ENCODE measurements at regions not wholly inside any gene's neighbourhood (a gene's known extent, or its start where the extent isn't known, plus 50 kb on each side); places are given as distances from the start of the nearest gene placed in this dataset.
"Not testable (repeated sequence)": the region's sequence is repeated elsewhere in the genome, so short reads cannot be mapped to it uniquely, and the experiment has no call there.

GRCh38 chr9:16052757-16053530, 500.1 kb downstream of the CCDC171 start:
- peak; percentile 71 for DNase-seq (ENCODE audit: low spot score)

- no peak for DNase-seq (ENCODE audit: low spot score)
Measured at GRCh38 chr9:16057541-16057940, 504.7 kb downstream of the CCDC171 start.

- DNase-seq (ENCODE audit: low spot score) = no peak
Measured at GRCh38 chr9:16058131-16058549, 505.3 kb downstream of the CCDC171 start.

GRCh38 chr9:16060436-16061129, 507.7 kb downstream of the CCDC171 start:
- DNase-seq (ENCODE audit: low spot score) = no peak

GRCh38 chr9:16062542-16063240, 509.8 kb downstream of the CCDC171 start:
- DNase-seq (ENCODE audit: low spot score) = no peak

- no peak for DNase-seq (ENCODE audit: low spot score)
Measured at GRCh38 chr9:16063241-16063591, 510.4 kb downstream of the CCDC171 start.

- no peak for DNase-seq (ENCODE audit: low spot score)
Measured at GRCh38 chr9:16064771-16065170, 511.9 kb downstream of the CCDC171 start.

- DNase-seq (ENCODE audit: low spot score) = not testable (repeated sequence)
Measured at GRCh38 chr9:16066201-16066600, 513.4 kb downstream of the CCDC171 start.

- DNase-seq (ENCODE audit: low spot score) = no peak
Measured at GRCh38 chr9:16068476-16068875, 515.6 kb downstream of the CCDC171 start.

- DNase-seq (ENCODE audit: low spot score) = no peak
Measured at GRCh38 chr9:16069249-16069648, 516.4 kb downstream of the CCDC171 start.

GRCh38 chr9:16069671-16070454, 517.0 kb downstream of the CCDC171 start:
- peak; percentile 35 for DNase-seq (ENCODE audit: low spot score)

- no peak for DNase-seq (ENCODE audit: low spot score)
Measured at GRCh38 chr9:16070455-16071145, 517.8 kb downstream of the CCDC171 start.

- no peak for DNase-seq (ENCODE audit: low spot score)
Measured at GRCh38 chr9:16071400-16071799, 518.6 kb downstream of the CCDC171 start.

GRCh38 chr9:16074963-16075362, 522.1 kb downstream of the CCDC171 start:
- DNase-seq (ENCODE audit: low spot score) = peak; percentile 77

GRCh38 chr9:16075696-16076095, 522.9 kb downstream of the CCDC171 start:
- DNase-seq (ENCODE audit: low spot score) = no peak

- no peak for DNase-seq (ENCODE audit: low spot score)
Measured at GRCh38 chr9:16076511-16076910, 523.7 kb downstream of the CCDC171 start.

- DNase-seq (ENCODE audit: low spot score) = no peak
Measured at GRCh38 chr9:16082796-16083195, 530.0 kb downstream of the CCDC171 start.

GRCh38 chr9:16085167-16085726, 532.4 kb downstream of the CCDC171 start:
- no peak for DNase-seq (ENCODE audit: low spot score)

- DNase-seq (ENCODE audit: low spot score) = no peak
Measured at GRCh38 chr9:16090907-16091629, 538.2 kb downstream of the CCDC171 start.

Data from umbilical cord (tissue), 1 donor.